NOMO-1 treated with dmso at 0.1 percent for 144 hours (cell line): ENCODE measurements at regions not wholly inside any gene's neighbourhood (a gene's known extent, or its start where the extent isn't known, plus 50 kb on each side); places are given as distances from the start of the nearest gene placed in this dataset.
"Not testable (repeated sequence)": the region's sequence is repeated elsewhere in the genome, so short reads cannot be mapped to it uniquely, and the experiment has no call there.

Source experiments
- DNase-seq: peaks from one replicate; lab custom pipeline; 2025; ENCODE audit not compliant: unreplicated experiment; lab: John Stamatoyannopoulos, UW

- DNase-seq = no peak
Measured at GRCh38 chr2:72078773-72079172, 68.9 kb downstream of the CYP26B1 start.

- no peak for DNase-seq
Measured at GRCh38 chr2:72077702-72078169, 69.9 kb downstream of the CYP26B1 start.

- DNase-seq = not testable (repeated sequence)
Measured at GRCh38 chr2:72073373-72073772, 74.3 kb downstream of the CYP26B1 start.

GRCh38 chr2:72064197-72064596 lies 83.5 kb downstream of the CYP26B1 start:
- DNase-seq = not testable (repeated sequence)

GRCh38 chr2:72062336-72062735 lies 85.3 kb downstream of the CYP26B1 start:
- DNase-seq = no peak

DNA sequence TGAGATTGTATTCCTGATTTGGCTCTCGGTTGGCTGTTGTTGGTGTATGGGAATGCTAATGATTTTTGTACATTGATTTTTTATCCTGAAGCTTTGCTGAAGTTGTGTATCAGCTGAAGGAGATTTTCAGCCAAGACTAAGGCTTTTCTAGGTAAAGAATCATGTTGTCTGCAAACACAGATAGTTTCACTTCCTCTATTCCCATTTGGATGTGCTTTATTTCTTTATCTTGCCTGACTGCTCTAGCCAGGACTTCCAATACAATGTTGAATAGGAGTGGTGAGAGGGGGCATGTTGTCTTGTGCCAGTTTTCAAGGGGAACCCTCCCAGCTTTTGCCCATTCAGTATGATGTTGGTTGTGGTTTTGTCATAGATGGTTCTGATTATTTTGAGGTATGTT lies 90.4 kb downstream of the CYP26B1 start:
- DNase-seq = no peak

- DNase-seq = no peak
Measured at GRCh38 chr2:72051971-72052505, 95.6 kb downstream of the CYP26B1 start.

GRCh38 chr2:72051204-72051603 lies 96.5 kb downstream of the CYP26B1 start:
- no peak for DNase-seq

DNA sequence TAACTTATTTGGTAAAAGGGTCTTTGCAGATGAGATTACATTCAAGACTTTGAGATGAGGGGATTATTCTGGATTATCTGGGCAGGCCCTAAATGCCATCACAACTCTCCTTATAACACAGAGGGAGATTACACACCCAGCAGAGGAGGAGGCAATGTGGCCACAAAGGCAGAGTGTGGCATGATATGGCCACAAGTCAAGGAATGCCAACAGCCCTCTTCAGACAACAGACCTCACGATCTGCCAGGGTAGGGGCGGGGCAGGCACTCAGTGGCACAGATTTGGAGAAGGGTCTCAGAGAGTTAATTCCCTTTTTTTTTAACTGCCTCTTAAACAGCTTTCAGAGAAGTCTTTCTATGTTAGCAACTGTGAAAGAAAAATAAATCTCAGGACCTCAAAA lies 96.9 kb downstream of the CYP26B1 start:
- DNase-seq = no peak

DNA sequence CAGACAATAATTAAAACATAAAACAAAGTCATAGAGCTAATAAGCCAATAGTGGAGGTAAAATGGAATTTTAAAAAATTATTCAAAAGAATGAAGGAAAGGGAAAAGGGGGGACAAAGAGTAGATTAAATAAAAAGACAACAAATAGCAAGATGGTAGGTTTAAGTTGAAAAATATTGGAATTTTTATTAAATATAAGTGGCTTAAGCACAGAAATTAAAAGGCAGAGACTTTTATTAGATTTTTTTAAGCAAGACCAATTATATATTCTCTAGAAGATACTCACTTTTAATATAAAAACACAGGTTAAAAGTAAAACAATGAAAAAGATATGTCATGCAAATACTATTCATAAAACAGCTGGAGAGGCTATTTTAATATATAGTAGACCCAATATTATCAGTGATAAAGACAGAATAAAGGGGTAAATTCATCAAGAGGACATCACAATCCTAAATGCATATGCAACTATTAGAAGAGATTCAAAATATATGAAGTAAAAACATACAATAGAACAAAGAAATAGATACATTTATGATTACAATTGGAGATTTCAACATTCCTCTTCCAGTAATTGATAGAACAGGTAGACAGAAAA lies 98.7 kb downstream of the CYP26B1 start:
- no peak for DNase-seq

DNA sequence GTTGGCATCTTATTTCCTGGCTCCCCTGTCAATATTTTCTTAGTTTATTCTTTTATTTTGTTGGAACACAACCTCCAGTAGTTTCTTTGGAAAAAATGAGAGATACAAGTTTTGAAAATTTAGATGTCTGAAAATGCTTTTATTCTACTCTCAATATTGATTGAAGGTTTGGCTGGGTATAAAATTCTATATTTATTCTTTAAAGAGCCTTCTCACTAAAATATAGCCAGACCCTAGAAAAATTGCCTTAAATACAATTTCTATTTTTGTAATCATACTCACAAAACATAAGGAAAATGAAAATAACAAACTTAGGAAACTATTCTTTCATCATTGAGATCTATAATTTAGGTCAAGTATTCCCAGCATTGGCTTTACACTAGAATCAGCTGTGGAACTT lies 103.7 kb downstream of the CYP26B1 start:
- DNase-seq = no peak

GRCh38 chr2:72041638-72042111 lies 106.0 kb downstream of the CYP26B1 start:
- DNase-seq = no peak

DNA sequence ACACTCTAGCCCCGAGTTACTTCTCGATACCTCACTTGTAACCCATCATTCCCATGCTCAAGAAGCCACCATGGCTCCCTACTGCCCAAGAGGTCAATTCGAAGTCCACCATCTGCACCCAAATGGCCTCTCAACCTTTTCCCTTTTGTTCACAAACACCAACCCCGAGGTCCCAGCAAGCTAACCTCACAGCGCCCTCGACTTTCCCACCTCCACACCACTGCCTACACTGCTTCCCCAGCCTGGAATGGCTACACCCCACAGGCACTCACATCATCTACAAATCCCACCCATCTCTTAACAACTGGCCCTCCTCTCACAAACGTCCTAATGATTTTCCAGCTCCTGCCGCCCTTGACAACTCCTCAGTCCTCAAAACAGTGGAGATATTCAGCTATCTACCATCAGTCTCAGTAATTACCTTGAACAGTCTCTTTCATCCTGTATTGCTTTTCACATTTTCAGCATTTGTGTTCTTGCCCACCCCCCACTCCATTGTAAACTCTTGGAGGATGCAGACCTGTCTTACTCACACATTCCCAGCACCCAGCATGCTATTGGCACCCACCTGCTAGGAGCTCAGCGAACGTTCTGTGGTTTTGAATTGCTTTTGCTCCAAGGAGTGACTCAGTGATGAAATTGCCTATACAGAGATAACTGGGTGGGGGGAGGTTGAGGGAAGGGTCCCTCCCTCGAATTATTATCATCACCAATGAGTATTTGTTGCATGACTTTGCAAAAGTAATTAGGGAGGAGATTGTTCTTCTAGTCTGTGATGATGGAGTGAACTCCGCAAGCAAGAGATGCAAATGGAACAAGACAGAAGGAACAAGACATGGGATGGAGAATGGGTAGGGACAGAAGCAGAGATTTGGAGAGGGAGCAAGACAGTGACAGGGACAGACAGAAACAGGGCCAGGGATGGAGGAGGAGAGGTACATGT lies 106.8 kb downstream of the CYP26B1 start:
- DNase-seq = no peak

DNA sequence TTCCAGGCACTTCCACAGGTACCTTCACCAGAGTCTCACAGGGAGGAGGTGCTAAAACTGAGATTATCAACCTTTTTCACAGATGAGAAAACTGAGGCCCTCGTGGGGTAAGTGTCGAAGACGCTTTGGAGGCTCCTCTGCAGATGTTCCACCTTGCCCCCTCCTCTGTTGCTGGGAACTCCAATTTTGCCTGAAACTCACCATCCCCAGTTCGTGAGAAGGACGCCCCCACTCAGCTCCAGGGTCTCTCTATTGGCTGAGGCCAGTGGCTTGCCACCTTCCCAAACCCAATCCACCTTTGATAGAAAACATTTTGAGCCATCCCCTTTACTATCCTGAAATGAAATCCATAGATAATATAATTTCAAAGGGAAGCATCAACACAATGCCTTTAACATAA lies 109.1 kb downstream of the CYP26B1 start:
- DNase-seq = no peak

- DNase-seq = no peak
Measured at GRCh38 chr2:72037261-72037666, 110.4 kb downstream of the CYP26B1 start.

- no peak for DNase-seq
Measured at GRCh38 chr2:72036595-72036994, 111.1 kb downstream of the CYP26B1 start.

DNA sequence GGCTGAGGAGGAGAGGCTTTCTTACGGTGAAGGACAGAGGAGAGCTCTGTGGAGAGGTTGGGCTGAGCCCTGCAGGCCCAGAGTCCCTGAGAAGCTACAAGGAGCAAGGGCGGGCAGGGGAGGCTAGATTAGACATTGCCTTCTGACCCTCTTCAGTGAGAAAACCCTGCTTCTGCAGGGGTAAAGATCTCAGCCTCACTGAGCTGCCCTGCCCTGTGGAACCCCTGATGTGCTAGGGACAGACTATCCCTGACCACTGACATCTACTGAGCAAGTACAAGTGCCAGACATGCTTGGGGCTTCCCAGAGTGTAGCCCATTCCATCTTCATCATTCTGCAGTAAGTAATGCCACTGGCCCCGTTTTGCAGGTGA lies 111.5 kb downstream of the CYP26B1 start:
- no peak for DNase-seq

DNA sequence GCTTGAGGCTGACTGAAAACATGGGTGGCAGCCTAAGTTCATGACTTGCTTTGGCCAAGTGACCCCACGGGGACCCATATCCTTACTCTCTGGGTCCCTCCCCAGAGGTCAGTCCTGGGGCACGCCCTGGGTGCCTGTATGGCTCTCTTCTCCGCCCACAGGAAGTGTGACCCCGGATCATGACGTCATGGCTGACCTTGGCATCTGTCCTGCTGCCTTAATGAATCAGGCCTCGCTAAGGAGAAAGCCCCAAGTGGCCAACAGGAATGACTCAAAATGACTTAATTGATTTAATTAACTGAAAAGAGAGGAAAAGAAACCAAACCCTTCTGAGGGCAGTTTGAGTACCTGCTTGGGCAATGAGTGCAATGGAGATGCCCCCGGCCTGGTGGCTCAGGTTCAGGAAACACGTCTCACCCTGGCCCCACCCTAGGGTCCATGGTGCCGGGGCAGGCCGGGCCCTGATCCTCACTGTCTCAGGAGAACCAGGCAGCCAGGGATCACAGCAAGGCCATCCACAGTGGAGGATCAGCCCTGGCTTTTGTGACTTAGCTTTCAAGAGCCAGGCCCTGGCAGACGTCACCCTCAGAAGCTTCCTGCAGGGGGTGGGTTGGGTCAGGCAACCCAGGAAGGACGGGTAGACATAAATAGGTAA lies 112.0 kb downstream of the CYP26B1 start:
- DNase-seq = no peak

DNA sequence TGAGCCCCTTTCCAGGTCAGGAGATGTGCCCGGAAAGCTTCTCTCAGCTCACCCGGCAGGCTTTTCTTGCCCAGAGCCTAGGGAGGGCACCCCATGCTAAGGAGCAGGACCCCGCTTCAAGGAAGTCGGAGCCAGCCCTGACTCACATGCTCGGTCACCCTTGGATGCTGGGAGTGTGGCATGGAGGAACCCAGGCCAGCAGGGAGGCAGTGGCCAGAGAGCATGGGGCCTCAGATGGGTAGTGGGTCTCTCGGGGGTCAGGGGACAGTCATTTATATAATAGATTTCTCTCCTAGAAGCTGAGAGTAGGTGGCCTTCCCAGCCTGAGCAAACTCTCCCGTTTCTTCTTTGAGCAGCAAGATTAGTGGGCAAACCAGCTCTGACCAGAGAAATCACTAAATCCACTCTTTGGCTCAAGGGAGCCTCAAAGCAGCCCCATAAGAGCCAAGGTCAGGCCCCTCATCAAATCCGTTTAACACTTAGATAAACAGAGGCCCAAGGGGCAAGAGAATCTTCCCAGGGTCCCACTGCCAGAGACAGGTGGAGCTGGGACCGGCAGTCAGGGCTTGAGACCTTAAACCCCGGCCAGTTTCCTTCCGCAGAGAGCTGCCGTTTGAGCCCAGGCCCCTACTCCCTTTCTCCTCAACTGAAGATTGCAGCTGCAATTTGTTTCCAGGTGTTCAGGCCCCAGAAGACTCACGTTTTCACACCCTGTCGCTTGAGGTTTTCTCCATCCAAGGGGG lies 113.1 kb downstream of the CYP26B1 start:
- DNase-seq = no peak

- no peak for DNase-seq
Measured at GRCh38 chr2:72033636-72034035, 114.0 kb downstream of the CYP26B1 start.
